Retinal pigment epithelial cell (primary cell): ENCODE measurements at regions not wholly inside any gene's neighbourhood (a gene's known extent, or its start where the extent isn't known, plus 50 kb on each side); places are given as distances from the start of the nearest gene placed in this dataset.

Experiments
- DNase-seq: peaks from one replicate; pipeline ENCODE4 v3.0.0-alpha.2; 2010; ENCODE audit warnings: low read depth
- H3K4me3 ChIP-seq: 2 replicates; pipeline ENCODE4 v1.5.1; 2011; ENCODE audit warnings: mild to moderate bottlenecking, low read length, control low read depth, moderate library complexity
- CTCF ChIP-seq: conservative IDR thresholded peaks from 2 replicates; pipeline ENCODE4 v1.5.1; 2011; ENCODE audit warnings: low read depth, low read length, control low read depth, inconsistent platforms

DNA sequence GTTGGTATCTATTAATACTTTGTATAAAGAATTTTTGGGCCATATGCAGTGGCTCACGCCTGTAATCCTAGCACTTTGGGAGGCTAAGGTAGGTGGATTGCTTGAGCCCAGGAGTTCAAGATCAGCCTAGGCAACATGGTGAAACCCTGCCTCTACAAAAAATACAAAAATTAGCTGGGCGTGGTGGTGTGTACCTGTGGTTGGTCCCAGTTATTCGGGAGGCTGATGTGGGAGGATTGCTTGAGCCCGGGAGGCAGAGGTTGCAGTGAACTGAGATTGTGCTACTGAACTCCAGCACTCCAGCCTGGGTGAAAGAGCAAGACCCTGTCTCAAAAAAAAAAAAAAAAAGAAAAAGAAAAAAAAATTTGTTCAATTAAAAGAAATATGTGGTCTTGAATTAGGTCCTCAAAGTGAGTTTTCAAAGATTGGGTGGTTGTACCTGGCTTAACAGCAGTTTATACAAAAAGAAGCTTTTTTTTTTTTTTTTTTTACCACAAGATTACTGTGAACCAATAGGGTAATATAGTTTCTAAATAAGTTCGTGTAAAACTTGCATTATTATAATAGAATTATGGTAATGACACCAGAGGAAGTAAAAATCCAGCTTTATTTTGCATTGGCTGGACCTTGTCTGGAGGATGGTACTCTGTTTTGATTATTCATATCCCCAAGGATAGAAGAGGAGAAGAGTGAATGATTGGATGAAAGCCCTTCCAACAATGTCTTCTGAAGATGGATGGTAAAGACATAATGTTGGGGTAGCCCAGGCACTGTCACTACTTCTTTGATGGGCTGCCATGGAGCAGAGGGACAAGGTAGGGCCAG lies 210.3 kb downstream of the MYCN start:
- no peak for TF ChIP-seq CTCF
- no peak for DNase-seq
- H3K4me3 ChIP-seq = no peak overlapping the region

DNA sequence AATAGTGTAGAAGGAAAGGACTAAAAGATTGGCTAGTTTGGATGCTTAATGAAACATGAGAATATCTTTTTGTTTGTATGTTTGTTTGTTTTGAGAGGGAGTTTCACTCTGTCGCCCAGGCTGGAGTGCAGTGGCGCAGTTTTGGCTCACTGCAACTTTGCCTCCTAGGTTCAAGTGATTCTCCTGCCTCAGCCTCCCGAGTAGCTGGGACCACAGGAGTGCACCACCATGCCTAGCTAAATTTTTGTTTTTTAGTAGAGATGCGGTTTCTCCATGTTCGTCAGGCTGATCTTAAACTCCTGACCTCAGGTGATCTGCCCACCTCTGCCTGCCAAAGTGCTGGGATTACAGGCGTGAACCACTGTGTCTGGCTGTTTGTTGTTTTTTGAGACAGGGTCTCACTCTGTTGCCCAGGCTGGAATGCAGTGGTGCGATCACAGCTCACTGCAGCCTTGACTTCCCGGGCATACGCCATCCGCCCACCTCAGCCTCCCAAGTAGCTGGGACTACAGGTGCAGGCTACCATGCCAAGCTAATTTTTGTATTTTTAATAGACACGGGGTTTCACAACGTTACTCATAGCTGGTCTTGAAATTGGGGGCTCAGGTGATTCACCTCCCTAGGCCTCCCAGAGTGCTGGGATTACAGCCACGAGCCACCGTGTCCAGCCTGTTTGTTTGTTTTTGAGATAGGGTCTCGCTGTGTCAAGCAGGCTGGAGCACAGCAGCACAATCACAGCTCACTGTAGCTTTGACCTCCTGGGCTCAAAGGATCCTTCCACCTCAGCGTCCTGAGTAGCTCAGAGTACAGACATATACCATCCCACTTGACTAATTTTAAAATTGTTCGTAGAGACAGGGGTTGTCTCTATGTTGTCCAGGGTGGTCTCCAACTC lies 209.2 kb downstream of the MYCN start:
- no peak for DNase-seq
- no peak for TF ChIP-seq CTCF
- H3K4me3 ChIP-seq = no peak overlapping the region

- DNase-seq = no peak
- TF ChIP-seq CTCF = no peak
- H3K4me3 ChIP-seq = no peak overlapping the region
Measured at GRCh38 chr2:16148632-16149348, 208.4 kb downstream of the MYCN start.

DNA sequence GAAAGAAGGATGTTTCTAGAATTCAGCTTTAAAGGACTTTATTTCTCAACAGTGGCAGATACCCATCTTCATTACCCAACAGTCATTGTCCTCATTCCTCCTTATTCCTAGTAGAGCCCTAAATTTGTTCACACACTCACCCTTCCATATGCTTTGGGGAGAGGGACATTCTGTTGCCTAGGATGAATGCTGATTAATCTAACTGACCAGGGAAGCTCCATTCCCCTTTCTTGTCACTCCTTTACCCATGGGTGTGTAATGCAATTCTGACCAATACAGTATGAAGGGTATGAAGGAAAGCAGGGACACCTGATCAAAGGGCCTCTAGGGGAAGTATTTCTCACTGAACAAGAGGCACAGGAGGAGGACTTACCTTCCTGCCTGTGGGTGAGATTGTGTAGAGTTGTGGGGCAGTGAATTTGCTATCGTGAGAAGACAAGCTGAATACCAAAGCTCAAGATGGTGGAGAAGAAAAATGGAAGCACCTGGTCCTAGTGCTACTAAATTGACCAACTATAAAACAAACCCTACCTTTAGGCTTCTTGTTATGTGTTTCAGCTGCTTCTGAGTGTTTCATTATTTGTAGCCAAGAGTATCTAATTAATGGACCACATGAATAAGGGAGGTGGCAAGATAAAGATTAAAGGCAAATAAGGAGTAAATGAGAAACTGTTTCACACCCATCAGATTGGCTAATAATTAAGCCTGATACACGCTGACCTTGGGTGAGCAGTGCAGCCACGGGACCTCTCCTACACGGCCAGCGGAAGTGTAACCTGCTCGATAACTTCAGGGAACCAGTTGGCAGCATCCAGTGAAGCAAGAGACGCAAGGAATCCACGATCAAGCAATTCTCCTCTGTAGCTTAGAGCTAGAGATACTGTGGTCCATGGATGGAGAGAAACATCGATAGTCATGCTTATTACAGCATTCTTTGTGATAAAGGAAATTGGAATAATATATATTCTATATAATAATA lies 202.3 kb downstream of the MYCN start:
- H3K4me3 ChIP-seq = no peak overlapping the region
- no peak for TF ChIP-seq CTCF
- DNase-seq = no peak

- DNase-seq = no peak
- no peak for TF ChIP-seq CTCF
- H3K4me3 ChIP-seq = no peak overlapping the region
Measured at GRCh38 chr2:16141641-16141921, 201.2 kb downstream of the MYCN start.
